ENCODE measurements at regions not wholly inside any gene's neighbourhood (a gene's known extent, or its start where the extent isn't known, plus 50 kb on each side); places are given as distances from the start of the nearest gene placed in this dataset.

DNA sequence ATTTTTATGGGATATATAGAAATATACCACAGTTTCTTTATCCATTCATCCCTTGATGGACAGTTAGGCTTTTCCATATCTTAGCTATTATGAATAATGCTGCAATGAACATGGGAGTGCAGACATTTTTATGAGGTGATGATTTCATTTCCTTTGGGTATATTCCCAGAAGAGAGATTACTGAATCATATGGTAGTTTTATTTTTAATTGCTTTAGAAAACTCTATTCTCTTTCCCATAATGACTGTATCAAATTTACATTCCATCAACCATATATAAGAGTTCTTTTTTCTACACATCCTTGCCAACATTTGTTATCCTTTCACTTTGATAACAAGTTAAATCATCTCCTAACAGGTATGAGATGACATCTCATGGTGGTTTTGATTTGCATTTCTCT lies 821.6 kb downstream of the TLE1 start:
- DNase-seq (ENCODE audit: low spot score), result no peak
- TF ChIP-seq, protein P1, sequence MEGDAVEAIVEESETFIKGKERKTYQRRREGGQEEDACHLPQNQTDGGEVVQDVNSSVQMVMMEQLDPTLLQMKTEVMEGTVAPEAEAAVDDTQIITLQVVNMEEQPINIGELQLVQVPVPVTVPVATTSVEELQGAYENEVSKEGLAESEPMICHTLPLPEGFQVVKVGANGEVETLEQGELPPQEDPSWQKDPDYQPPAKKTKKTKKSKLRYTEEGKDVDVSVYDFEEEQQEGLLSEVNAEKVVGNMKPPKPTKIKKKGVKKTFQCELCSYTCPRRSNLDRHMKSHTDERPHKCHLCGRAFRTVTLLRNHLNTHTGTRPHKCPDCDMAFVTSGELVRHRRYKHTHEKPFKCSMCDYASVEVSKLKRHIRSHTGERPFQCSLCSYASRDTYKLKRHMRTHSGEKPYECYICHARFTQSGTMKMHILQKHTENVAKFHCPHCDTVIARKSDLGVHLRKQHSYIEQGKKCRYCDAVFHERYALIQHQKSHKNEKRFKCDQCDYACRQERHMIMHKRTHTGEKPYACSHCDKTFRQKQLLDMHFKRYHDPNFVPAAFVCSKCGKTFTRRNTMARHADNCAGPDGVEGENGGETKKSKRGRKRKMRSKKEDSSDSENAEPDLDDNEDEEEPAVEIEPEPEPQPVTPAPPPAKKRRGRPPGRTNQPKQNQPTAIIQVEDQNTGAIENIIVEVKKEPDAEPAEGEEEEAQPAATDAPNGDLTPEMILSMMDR (IDR thresholded peaks at IDR 0.05; ENCODE audit: extremely low read depth, missing control alignments), result no peak

DNA sequence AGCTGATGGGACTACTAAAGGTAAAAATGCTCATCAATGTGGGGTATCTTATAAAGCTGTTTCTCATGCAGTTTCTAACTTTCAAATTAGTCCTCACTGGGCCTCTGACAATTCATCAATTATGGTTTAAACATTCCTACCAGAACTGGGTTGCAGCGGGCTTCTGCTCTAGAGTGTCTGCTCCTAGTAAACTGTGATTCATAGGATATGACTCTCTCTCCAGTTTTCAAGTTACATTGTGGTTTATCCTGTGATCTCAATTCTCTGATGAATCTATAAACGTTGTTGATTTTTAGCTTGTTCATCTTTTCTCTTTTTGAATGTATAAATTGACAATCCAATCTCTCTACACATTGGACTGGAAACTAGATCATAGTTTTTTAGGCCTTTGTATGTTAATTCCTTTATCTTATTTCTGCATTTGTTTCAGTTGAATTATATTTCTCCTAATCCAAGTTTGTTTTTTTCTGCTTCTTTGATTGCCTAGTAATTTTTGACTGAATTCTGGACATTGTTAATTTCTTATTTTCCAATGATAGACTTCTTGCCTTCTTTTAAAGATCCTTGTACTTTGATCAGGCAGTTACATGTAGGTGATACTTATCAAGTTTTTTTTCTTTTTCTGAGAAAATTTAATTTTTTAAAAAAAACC lies 822.6 kb downstream of the TLE1 start:
- no peak for DNase-seq (ENCODE audit: low spot score)
- TF ChIP-seq, protein P1 (IDR thresholded peaks at IDR 0.05; ENCODE audit: extremely low read depth, missing control alignments), result no peak

DNA sequence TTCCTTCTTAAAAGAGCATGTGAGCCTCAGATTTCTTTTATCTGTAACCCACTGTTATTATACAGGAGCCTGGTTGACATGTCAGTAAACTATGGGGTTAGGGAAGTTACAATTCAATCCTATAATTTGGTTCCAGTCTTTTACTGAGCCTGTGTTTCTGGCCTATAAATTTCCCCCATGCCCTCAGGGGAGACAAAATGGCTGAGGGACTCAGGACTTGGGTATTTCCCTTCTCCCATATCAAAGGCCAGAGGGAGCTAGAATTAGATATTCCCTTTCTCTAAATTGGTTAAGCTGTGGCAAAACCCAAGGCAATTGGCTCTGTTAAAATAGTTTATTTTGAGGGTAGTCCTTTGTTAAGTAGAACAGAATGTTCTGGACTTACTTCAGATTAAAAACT lies 823.2 kb downstream of the TLE1 start:
- no peak for DNase-seq (ENCODE audit: low spot score)
- TF ChIP-seq, protein P1 (IDR thresholded peaks at IDR 0.05; ENCODE audit: extremely low read depth, missing control alignments), result no peak

DNA sequence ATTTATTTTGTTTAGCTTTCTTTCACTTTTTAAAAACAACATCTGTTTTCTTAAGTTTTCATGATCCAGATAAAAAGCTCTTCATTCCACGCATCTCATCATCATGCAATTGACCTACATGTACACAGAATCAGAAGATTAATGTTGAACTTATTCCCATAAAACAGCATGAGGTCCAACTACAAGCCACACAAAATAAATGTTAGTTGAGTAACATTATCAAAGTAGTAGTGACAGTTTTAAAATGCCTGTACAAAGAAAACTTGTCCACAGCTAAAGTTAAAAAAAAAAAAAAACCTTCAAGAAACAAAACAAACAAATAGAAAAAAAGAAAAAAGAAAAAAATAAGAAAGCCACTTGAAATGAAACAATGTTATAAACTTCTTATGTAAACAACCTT lies 846.3 kb downstream of the TLE1 start:
- TF ChIP-seq, protein P1 (IDR thresholded peaks at IDR 0.05; ENCODE audit: extremely low read depth, missing control alignments), result no peak

DNA sequence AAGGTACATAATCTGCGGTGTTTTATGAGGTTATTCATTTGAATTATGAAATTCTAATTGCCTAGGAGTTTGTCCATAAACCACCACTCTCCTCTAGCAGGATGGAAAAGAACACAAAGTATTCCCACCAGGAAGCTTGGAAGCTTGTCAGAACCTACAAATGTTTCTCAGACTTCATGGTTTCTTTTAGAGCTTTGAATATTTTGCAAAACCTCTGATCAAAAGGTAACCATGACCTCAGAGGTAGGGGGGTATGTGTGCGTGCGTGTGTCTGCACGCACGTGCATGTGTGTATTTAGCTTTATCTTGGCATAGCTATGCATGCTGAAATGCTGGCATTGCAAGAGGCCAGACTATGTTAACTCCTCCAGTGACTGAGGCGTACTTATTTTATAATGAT lies 847.0 kb downstream of the TLE1 start:
- TF ChIP-seq, protein P1 (IDR thresholded peaks at IDR 0.05; ENCODE audit: extremely low read depth, missing control alignments), result no peak
- DNase-seq (ENCODE audit: low spot score), result no peak

More for the DNA sequence above, 846.3 kb downstream of the TLE1 start:
- DNase-seq (ENCODE audit: low spot score), result no peak

DNA sequence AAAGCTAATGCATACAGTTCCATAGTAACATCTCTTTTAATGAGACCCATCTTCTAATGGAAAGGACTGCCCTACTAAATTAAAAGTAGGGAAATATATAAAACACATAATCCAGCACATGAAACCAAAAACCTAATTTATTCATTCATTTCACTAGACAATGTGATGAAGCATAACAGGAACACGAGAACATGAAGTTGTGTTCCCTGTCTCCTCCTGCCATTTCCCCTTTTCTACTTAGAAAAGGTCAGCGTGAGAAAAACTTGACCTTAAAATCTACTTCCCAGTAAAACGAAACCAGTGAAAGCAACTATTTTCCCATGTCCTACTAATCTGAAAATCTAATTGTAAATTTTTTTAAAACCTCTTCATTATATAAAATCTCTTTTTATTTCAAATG lies 847.5 kb downstream of the TLE1 start:
- TF ChIP-seq, protein P1 (IDR thresholded peaks at IDR 0.05; ENCODE audit: extremely low read depth, missing control alignments), result no peak
- DNase-seq (ENCODE audit: low spot score), result no peak

DNA sequence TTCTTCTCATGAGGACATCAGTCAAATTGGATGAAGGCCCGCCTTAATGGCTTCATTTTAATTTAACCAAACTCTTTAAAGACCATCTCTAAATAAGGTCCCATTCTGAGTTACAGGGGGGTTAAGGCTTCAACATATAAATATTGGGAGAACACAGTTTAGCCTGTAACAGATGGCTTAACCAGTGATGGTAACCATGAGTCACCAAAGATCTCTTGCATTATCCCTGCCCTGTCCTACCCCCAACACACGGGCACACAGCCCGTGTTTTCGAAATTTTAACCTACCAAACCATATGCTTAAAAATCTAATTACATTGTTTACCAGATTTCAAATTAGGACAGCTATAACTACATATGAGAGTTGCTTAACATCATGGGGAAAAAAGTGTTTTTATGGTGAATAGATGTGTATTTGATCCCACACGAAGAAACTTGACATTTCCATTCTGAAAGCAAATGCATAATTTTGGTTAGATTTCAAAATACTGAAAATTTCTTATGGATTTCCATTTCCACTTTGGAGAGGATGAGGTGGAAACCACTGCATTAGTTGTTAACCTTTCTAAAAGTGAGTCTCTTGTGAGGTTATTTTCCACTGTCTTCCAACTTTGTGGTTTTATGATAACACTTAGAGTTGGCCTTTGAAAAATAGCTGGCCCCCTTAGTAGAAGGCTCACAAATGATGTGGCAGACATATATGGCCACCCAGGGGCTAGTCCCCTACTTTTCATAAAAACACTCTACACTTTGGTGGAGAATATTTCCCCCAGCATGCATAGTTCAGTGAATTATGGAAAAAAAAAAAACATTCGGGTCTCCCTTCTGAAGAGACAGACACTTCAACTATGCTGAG lies 849.3 kb downstream of the TLE1 start:
- DNase-seq (ENCODE audit: low spot score), result no peak
- TF ChIP-seq, protein P1 (IDR thresholded peaks at IDR 0.05; ENCODE audit: extremely low read depth, missing control alignments), result no peak
